B cell (primary cell): ENCODE measurements at regions not wholly inside any gene's neighbourhood (a gene's known extent, or its start where the extent isn't known, plus 50 kb on each side); places are given as distances from the start of the nearest gene placed in this dataset.

Source experiments
- ATAC-seq: fragments of 200-7000 bp; cut with Tn5 transposase; one replicate; pipeline ENCODE4 v1.10.0; 2021; ENCODE audit warnings: low read depth, mild to moderate bottlenecking, moderate number of reproducible peaks, moderate library complexity
- CTCF ChIA-PET: fragments of 350-600 bp; sonication (Branson Sonifier 250); formaldehyde crosslinking; loops from one replicate; lab custom pipeline; 2021; ENCODE audit warnings: antibody characterized with exemption, inconsistent platforms; lab: Charles Lee
- POLR2A ChIA-PET: fragments of 350-600 bp; sonication (Branson Sonifier 250); formaldehyde crosslinking; loops from one replicate; lab custom pipeline; 2021; ENCODE audit warnings: antibody characterized with exemption; lab: Charles Lee
- DNase-seq: peaks from one replicate; pipeline ENCODE4 v3.0.0; 2013
- H2AFZ ChIP-seq: 2 replicates; pipeline ENCODE4 v1.6.1; 2012; ENCODE audit warnings: mild to moderate bottlenecking, low read depth, low read length; ENCODE audit not compliant: insufficient read depth, poor library complexity, severe bottlenecking
- H3K27ac ChIP-seq, 2 donors: 1 replicate in 1 of 2; 2 replicates in 1 of 2; pipeline ENCODE4 v1.5.1; 2012 to 2013; ENCODE audit warnings: low read length in 2 of 2, mild to moderate bottlenecking in 2 of 2, moderate library complexity in 1 of 2
- H3K27me3 ChIP-seq, 4 experiments: fragments of 200-600 bp in 1 of 4; sonication (generic) in 1 of 4; replicated peaks in 1 of 4; 1 replicate in 2 of 4; 2 replicates in 2 of 4; pipeline versions ENCODE4 v1.6.1 to v1.7.0; 2013 to 2016; ENCODE audit warnings: low read length in 3 of 4, mild to moderate bottlenecking in 2 of 4, mixed read lengths in 1 of 4, moderate library complexity in 1 of 4; ENCODE audit not compliant: insufficient read depth in 4 of 4, control insufficient read depth in 3 of 4; ENCODE audit errors: control extremely low read depth in 1 of 4
- H3K36me3 ChIP-seq, 2 experiments: replicated peaks in 1 of 2; 1 replicate in 1 of 2; 2 replicates in 1 of 2; pipeline versions ENCODE4 v1.6.1 to v1.7.1; 2013; ENCODE audit warnings: low read length in 1 of 2; ENCODE audit not compliant: insufficient read depth in 2 of 2, control insufficient read depth in 1 of 2; ENCODE audit errors: control extremely low read depth in 1 of 2, extremely low read depth in 1 of 2
- H3K4me1 ChIP-seq, 2 donors: fragments of 200-600 bp in 1 of 2; sonication (generic) in 1 of 2; 1 replicate in 1 of 2; 2 replicates in 1 of 2; pipeline versions ENCODE4 v1.5.1 to v1.6.1; 2013 to 2017; ENCODE audit warnings: low read length in 2 of 2; ENCODE audit not compliant: control insufficient read depth in 2 of 2, insufficient read depth in 2 of 2
- H3K4me2 ChIP-seq: replicated peaks from 2 replicates; pipeline ENCODE3; 2012; ENCODE audit warnings: mild to moderate bottlenecking, low read depth, low read length; ENCODE audit not compliant: poor library complexity, severe bottlenecking
- H3K4me3 ChIP-seq, 5 experiments: fragments of 200-600 bp in 1 of 5; sonication (generic) in 1 of 5; 1 replicate in 3 of 5; 2 replicates in 2 of 5; pipeline versions ENCODE4 v1.5.1 to v1.7.0; 2011 to 2016; ENCODE audit warnings: low read length in 4 of 5, mild to moderate bottlenecking in 4 of 5, low read depth in 2 of 5, control low read depth in 1 of 5, moderate library complexity in 1 of 5; ENCODE audit not compliant: insufficient read depth in 1 of 5; ENCODE audit errors: control extremely low read depth in 1 of 5, extremely low read depth in 1 of 5
- H3K79me2 ChIP-seq: fragments of 200-600 bp; sonication (generic); one replicate; pipeline ENCODE4 v1.6.0; 2016; ENCODE audit warnings: low read length; ENCODE audit not compliant: control insufficient read depth, insufficient read depth
- H3K9ac ChIP-seq: fragments of 200-600 bp; sonication (generic); 2 replicates; pipeline ENCODE4 v1.6.1; 2017; ENCODE audit warnings: mild to moderate bottlenecking, low read length, moderate library complexity
- H3K9me3 ChIP-seq, 3 donors: one replicate each; pipeline versions ENCODE4 v1.6.1 to v1.7.1; 2013; ENCODE audit warnings: low read length in 2 of 3; ENCODE audit not compliant: control insufficient read depth in 2 of 3, insufficient read depth in 1 of 3; ENCODE audit errors: control extremely low read depth in 1 of 3
- H4K20me1 ChIP-seq: 2 replicates; pipeline ENCODE4 v1.6.0; 2012; ENCODE audit warnings: mild to moderate bottlenecking, low read length; ENCODE audit not compliant: insufficient read depth, control insufficient read depth, poor library complexity, severe bottlenecking
- H3K27ac Mint-ChIP-seq: one replicate; pipeline ENCODE4 v1.8.0; 2021; ENCODE audit warnings: mixed read lengths
- H3K27me3 Mint-ChIP-seq: one replicate; pipeline ENCODE4 v1.8.0; 2021; ENCODE audit warnings: mixed read lengths
- H3K4me1 Mint-ChIP-seq: one replicate; pipeline ENCODE4 v1.8.0; 2021; ENCODE audit warnings: mixed read lengths
- H3K4me3 Mint-ChIP-seq: one replicate; pipeline ENCODE4 v1.8.0; 2021; ENCODE audit warnings: mixed read lengths
- H3K9me3 Mint-ChIP-seq: one replicate; pipeline ENCODE4 v1.8.0; 2022; ENCODE audit warnings: mixed read lengths; ENCODE audit not compliant: insufficient read depth
- EZH2 ChIP-seq: IDR thresholded peaks from 2 replicates; pipeline ENCODE4 v1.6.1; 2012; ENCODE audit warnings: borderline replicate concordance, low read depth, mild to moderate bottlenecking, moderate library complexity, low read length; ENCODE audit not compliant: insufficient read depth, poor library complexity, severe bottlenecking
- WGBS: methylation state at CpG from one replicate; pipeline ENCODE4 v1.1.5; 2013; ENCODE audit warnings: missing lambda C conversion rate; ENCODE audit not compliant: insufficient coverage; 5-methylcytosine and 5-hydroxymethylcytosine counted together
- intact Hi-C: fragments of 100-400 bp; cut with micrococcal nuclease; formaldehyde crosslinking; loops from one replicate; pipeline ENCODE4 v1.10.0; 2022
- TF ChIP-seq, protein P1 (sequence below): fragments of 200-600 bp; IDR thresholded peaks from one replicate; pipeline ENCODE4 v1.8.0; 2022; ENCODE audit warnings: antibody characterized with exemption, mild to moderate bottlenecking

DNA sequence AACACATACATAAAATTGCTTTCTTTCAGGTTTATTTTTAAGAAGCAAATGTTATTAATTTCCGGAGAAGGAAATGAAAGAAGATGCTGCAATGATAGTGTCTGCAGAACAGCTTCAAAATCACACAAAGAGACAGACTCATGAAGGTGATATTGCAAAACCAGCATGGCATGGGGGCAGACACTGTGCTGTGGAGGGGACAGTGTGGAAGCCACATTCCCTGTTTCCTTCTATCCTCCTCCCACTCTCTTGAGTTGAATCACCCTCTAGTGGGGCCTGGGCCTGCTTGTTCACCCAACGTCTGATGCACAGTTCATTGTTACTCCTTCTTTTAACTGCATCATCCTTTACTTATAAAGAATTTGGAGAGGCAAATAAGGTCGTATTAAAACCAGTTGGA is 104.0 kb upstream of the INSIG1 start:
- no peak for DNase-seq
- H2AFZ ChIP-seq, result no peak overlapping the region
- H3K4me2 ChIP-seq, result no peak overlapping the region
- WGBS, result no CpG with 5 or more reads among the region's 3 CpGs
- H3K9me3 ChIP-seq, result peaks cover 2 to 22% (median 19%) of the 10 kb centered on the region in 3 donors
- no peaks in the 10 kb centered on the region for H3K79me2 ChIP-seq
- no peak for ATAC-seq
- ChIA-PET CTCF (interaction anchor here (0.7 to 1.7 kb wide), 3 partner anchors 12 to 266 kb away, joined by 3 to 5 read pairs (median 4); no protein-coding TSS in a partner anchor), POLR2A (no interaction called here)
- no peaks in the 10 kb centered on the region for H4K20me1 ChIP-seq
- no peak overlapping the region for H3K9ac ChIP-seq
- intact Hi-C loops, result loop anchor here (5.0 kb wide), 1 partner anchor 104 kb away; the partner anchor contains the start of gene INSIG1
- no peak overlapping the region for H3K4me3 Mint-ChIP-seq
- H3K27me3 ChIP-seq, result peaks cover 0 to 4% (median 0%) of the 10 kb centered on the region in 4 experiments
- peaks cover 2% of the 10 kb centered on the region for H3K4me1 Mint-ChIP-seq
- no peak overlapping the region for H3K4me3 ChIP-seq
- H3K36me3 ChIP-seq, result no peaks in the 10 kb centered on the region
- H3K4me1 ChIP-seq, result peaks cover 4 to 5% of the 10 kb centered on the region in 2 donors
- peaks cover 12% of the 10 kb centered on the region for H3K9me3 Mint-ChIP-seq
- H3K27me3 Mint-ChIP-seq, result peaks cover 10% of the 10 kb centered on the region
- no peak overlapping the region for H3K27ac ChIP-seq
- TF ChIP-seq EZH2, result no peak
- TF ChIP-seq, protein P1, sequence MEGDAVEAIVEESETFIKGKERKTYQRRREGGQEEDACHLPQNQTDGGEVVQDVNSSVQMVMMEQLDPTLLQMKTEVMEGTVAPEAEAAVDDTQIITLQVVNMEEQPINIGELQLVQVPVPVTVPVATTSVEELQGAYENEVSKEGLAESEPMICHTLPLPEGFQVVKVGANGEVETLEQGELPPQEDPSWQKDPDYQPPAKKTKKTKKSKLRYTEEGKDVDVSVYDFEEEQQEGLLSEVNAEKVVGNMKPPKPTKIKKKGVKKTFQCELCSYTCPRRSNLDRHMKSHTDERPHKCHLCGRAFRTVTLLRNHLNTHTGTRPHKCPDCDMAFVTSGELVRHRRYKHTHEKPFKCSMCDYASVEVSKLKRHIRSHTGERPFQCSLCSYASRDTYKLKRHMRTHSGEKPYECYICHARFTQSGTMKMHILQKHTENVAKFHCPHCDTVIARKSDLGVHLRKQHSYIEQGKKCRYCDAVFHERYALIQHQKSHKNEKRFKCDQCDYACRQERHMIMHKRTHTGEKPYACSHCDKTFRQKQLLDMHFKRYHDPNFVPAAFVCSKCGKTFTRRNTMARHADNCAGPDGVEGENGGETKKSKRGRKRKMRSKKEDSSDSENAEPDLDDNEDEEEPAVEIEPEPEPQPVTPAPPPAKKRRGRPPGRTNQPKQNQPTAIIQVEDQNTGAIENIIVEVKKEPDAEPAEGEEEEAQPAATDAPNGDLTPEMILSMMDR, result no peak
- H3K27ac Mint-ChIP-seq, result no peak overlapping the region

DNA sequence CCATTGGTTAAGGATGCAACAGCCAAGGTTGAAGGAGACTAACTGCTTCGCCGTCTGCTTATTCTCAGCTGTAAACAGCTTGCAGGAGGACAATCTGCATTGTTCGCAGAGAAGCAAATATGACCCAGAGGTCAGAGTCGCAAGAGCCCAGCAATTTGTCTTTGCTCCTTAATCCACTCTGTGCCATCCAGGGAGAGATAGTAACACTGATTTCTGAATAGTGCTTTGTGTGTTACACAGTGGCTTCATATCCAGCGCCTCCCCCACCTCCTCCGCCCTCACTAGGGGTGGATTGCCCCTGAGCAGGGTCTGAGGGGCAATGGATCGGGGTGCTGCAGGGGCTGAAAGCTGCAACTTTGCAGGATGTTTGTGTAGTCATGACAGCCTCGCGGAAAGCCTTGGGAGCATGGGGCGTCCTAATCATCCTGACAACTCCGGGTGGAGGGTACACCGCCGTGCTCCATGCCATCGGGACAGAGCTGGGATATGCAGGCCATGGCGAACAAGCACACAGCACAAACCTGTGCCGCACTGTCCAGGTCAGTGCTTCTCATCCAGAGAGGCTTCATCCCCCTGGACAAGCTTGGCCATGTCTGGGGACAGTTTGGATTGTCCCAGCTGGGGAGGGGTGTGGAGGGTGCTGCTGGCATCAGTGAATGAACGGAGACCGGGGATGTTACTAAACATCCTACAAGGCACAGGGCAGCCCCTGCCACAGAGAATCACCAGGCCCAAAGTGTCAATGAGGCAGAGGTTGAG is 103.1 kb upstream of the INSIG1 start:
- no peak for DNase-seq
- Histone ChIP-seq H4K20me1 (no peaks in the 10 kb centered on the region), H2AFZ (no peak overlapping the region), H3K4me1 (peaks cover 4 to 5% of the 10 kb centered on the region in 2 donors), H3K9me3 (peaks cover 2 to 22% (median 19%) of the 10 kb centered on the region in 3 donors), H3K4me2 (no peak overlapping the region), H3K27me3 (peaks cover 0 to 4% (median 0%) of the 10 kb centered on the region in 4 experiments), H3K9ac (no peak overlapping the region), H3K4me3 (no peak overlapping the region), H3K27ac (no peak overlapping the region), H3K79me2 (no peaks in the 10 kb centered on the region), H3K36me3 (no peaks in the 10 kb centered on the region)
- no peak for ATAC-seq
- Mint-ChIP-seq H3K27me3 (peaks cover 8% of the 10 kb centered on the region), H3K9me3 (peaks cover 12% of the 10 kb centered on the region), H3K4me1 (peaks cover 5% of the 10 kb centered on the region), H3K27ac (no peak overlapping the region), H3K4me3 (no peak overlapping the region)
- ChIA-PET CTCF (interaction anchor here (0.7 kb wide), 1 partner anchor 12 kb away, joined by 3 read pairs; no protein-coding TSS in a partner anchor), POLR2A (no interaction called here)
- no peak for TF ChIP-seq EZH2
- TF ChIP-seq, protein P1, result no peak
- 97% methylated on average over 14 of the region's 18 CpGs for WGBS
- intact Hi-C loops, result loop anchor here (5.0 kb wide), 1 partner anchor 103 kb away; the partner anchor contains the start of gene INSIG1
